GM21723 (cell line): ENCODE measurements at regions not wholly inside any gene's neighbourhood (a gene's known extent, or its start where the extent isn't known, plus 50 kb on each side); places are given as distances from the start of the nearest gene placed in this dataset.
"Not testable (repeated sequence)": the region's sequence is repeated elsewhere in the genome, so short reads cannot be mapped to it uniquely, and the experiment has no call there.

Source experiments
- ATAC-seq: cut with Tn5 transposase; IDR thresholded peaks from one replicate; pipeline ENCODE4 v1.9.1; 2021; ENCODE audit warnings: mild to moderate bottlenecking, moderate library complexity; ENCODE audit not compliant: unreplicated experiment

DNA sequence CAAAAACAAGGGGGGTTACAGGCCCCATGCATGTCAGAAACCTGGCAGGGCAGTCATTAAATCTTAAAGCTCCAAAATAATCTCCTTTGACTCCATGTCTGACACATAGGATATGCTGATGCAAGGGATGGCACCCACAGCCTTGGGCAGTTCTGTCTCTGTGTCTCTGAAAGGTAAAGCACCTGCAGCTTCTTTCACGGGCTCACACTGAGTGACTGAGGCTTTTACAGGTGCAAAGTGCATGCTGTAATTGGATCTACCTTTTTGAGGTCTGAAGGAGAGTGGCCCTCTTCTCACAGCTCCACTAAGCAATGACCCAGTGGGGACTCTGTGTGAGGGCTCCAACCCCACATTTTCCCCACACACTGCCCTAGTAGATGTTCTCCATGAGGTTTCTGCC is 1309.0 kb upstream of the B3GALT2 start:
- no peak for ATAC-seq

DNA sequence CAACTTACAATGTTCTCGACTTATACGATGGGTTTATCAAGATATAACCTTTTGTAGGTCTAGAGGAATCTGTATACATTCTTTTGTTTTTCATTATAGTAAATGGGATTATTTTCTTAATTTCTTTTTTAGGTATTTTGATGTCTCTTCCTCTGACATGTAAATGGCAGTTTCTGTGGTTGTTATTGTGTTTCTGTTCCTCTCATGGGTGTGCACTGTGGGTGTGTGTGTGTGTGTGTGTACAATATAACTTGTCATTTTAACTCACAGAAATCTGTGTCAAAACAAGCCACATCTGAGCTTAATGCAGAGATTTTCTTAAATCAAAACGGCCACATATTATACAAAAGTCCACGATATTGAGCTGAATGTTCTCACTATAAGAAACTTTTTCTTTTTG is 1300.8 kb upstream of the B3GALT2 start:
- no peak for ATAC-seq

DNA sequence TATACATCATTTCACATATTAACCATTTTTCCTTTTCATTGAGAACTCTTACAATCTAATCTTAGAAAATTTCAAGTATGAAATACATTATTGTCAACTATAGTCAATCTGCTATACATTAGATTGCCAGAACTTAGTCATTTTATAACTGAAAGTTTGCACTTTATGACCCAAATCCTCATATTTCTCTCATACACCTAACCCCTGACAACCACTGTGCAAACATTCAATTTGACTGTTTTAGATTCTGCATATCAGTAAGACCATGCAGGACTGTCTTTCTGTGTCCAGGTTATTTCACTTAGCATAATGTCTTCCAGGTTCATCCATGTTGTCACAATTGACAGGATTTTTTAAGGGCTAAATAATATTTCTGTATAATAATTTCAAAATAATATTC is 1299.0 kb upstream of the B3GALT2 start:
- ATAC-seq, result no peak

DNA sequence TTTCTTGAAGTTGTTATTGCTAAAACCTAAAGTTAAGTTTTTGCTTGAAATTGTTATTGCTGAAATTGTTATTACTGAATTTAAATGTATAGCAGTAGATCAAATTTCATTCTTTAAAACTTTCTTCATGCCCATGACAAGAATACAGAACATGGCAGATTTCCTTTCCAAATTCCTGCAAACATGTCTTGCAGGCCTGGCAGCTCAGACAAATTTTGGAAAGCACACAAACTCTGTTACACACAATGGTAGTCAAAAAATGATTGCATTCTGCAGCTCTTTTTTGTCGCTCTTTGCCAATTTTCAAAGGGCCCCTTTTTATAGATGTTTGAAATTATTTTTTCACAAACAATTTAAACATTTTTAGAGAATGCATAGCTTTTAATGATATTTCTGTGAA is 1292.3 kb upstream of the B3GALT2 start:
- no peak for ATAC-seq

DNA sequence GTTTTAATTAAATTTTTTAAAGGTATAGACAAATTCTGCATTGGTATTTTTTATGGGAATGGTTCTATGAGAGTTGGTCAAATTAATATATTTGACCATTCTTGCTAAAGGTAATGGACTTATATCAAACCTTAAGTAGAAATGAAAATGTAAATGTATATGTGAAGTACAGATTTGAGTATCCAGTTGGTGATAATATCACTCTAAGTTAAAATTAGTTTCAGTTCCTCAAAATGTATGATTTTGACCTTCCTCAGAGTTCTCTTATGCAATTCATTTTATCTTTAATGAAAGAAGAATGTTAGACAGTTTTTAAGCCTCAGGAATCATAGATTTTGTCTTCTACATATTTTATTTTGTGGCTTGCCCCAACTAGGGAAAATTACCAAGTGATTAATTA is 1291.5 kb upstream of the B3GALT2 start:
- peak; percentile 96 for ATAC-seq

DNA sequence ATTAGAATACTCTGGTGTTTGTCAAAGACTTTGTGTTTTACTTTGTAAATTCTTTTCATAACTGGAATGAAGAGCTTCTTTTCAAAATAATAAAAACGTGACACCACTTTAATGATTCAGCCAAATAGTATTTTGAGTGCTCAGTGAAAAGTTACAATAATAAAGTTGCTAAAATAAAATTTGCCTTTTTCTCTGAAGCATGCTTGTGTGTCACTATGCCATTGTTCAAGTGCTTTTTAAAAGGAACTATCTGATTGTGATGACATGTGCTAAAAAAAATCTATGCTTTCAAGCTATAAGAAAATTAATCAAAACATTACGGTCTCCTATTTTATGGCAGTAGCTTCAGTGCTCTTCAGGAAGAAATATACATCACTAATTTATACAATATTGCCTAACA is 1290.5 kb upstream of the B3GALT2 start:
- ATAC-seq, result no peak

DNA sequence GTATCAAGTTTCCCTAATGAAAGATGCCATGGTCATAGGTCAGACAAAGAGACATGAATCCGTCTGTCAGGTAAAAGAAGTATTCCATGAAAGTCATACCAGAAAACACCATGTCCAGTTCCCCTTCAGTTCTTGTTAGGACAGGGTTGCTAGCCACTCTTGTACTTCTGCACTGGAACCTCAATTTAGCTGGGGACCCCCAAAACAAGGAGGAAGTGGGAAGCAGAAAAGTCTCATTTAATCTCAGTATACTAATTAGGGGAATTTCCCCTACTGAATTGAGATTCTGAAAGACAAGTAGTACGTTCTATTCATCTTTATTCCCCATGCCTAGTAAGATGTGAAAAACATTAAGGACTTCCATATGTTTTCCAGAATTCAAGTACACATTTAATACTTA is 1289.9 kb upstream of the B3GALT2 start:
- no peak for ATAC-seq

DNA sequence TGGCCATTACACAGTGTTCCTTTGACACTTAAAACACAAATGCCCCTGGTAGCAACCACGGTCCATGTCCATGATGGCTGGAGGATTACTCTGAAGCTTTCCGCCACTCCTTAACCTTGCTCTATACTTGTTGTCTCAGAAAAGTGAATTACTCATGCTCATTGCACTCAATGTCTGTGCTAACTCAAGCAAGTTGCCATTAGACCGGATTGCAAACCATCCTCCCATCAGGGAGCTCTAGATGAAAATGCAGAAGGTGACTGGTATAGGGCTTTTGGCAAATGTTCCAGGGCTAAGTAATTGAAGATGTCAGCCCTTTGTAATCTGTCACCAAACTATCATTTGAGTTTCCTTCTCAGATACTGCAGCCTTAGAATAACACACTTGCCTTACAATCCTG is 1288.3 kb upstream of the B3GALT2 start:
- no peak for ATAC-seq

DNA sequence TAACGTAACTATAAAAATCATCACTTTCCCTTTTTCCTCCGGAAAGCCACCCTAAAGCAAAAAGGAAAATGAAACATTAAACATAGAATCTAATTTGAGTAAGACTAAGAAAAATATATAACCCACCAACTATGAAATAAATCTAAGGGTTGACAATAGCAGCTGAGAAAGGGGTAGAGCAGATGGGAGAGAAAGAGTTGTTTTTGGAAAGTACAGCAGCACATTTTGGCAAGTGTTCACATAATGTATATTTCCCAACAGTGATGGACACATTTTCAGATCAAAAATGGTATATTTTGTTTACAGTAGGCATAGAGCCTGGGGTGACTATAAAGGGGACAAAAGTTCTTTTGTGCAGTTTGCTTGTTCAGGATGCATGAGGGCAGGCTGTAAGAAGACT is 1287.4 kb upstream of the B3GALT2 start:
- ATAC-seq, result no peak

DNA sequence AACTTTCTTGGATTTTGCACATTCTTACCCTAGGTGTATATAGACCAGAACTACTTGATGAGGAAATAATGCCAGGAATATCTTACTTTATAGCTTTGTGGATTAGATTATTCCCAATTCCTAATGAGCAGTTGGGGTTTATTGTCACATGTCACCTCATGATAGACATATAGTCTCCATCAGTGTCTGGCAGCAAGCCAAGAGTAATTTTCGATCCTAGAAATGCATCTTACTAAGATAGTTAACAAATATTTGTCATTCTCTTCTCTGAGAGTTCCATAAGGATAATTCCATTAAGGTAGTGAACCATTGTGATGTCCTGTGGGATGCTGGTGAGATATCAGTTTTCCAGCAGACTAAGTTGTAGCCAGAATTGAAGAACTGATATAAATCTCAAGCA is 1282.9 kb upstream of the B3GALT2 start:
- no peak for ATAC-seq

DNA sequence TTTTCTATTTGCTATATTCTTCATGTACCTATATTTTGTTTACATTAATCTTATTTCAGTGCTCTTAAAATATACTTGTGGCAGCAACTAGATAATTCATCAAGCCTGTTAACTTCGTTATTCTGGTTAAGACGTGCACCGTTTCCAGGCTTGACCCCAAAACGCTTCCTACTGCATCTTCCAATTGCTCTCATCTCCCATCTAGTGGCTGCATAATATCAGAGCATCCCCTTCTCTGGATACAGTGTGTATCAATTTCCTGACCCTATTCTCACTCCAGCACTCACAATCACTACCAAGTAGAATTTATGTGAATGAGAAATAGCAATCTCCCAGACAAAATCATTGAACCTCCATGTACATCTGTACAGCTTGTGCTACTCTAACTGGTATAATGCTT is 1280.3 kb upstream of the B3GALT2 start:
- ATAC-seq, result no peak

DNA sequence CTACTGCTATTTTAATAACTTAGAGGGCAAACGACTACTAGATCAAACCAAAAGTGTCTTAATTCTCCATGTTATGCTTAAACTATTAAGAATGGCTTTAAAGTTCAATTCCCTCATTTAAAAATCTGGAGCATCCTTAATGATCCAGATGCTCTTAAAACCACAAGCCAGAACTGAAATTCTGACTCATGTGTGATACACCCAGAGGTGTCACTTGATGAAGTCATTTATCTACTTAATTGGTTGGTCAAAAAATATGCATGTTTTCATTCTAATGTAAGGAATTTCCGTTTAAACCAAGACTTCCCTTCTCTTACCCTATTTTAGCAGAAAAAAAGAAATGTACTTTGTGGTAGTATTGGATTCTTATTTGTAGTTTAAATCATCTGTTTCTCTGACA is 1261.2 kb upstream of the B3GALT2 start:
- ATAC-seq, result no peak

DNA sequence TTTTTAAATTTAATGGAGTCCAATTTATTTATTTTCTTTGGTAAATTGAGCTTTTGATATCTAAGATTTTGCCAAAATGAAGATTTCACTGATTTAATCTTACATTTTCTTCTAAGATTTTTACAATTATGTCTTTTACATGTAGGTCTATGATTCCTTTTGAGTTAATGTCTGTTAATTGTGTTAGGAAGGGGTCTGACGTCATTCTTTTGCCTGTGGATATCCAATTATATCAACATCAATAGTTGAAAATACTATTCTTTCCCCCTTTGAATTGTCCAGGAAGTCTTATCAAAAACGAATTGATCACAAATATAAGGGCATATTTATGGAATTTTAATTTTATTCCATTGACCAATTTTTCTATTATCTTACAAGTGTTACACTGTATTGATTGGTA is 1258.8 kb upstream of the B3GALT2 start:
- no peak for ATAC-seq

DNA sequence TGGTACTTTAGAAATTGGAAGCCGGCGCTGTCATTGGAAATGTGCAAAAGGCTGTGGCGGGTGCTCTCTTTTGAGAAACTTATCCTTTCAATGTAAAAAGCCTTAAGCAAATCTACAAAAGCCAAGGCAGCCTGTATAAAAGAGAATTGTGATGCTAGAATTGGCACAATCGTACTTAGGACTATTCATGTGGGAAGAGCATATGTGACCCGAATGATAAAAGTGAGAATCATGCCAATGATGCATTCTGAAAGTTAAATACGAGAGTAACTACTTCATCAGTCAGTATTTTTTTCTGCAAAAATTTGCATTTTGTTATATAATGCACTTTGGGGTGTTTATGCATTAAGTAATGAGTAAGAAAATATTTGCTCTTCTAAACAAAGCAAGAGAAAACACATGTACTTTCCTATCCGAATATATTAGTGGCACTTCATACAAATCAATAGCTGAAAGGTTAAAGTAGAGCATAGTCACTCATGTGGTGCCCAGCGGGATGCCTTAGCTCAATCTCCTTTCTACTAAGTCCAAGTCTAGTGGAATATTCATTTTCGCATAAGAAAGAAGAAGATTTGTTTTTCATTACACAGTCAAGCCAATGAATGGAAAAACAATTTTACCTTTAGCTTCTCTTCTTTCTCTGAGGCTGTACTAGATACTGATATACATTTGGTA is 1256.6 kb upstream of the B3GALT2 start:
- ATAC-seq, result no peak

DNA sequence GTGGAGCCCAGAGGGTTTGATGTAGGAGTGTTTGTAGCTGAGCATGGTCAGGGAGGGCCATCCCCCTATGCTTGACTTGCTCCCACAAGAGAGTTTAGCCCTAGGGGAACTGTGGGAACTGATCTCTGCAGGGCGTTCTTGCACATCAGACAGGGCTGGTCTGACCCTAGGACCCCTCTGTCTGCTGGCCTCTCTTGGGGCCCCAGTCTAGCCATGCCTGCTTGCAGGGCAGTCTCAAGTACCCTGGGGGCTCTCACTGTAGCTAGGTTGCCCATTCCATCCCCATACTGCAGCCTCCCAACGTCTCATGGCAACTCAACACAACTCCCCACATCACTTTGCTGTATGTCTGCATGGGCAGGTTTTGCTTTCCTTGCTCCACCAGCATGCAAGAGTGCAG is 1250.7 kb upstream of the B3GALT2 start:
- ATAC-seq, result no peak

DNA sequence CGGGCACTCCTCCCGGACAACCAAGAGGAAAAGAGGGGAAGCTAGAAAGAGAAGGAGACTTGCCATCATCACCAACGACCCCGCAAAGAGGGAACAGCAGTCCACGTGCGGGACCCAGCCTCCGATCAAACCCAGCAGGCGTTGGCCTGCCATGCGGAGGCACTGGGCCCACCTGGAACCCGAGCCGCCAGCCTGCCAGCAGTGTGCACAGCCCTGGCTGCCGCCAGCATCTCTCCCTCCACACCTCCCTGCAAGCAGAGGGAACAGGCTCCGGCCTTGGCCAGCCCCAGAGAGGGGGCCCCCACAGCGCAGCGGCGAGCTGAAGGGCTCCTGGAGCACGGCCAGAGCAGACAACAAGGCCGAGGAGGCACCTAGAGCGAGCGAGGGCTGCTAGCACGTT is 1244.7 kb upstream of the B3GALT2 start:
- ATAC-seq, result no peak

DNA sequence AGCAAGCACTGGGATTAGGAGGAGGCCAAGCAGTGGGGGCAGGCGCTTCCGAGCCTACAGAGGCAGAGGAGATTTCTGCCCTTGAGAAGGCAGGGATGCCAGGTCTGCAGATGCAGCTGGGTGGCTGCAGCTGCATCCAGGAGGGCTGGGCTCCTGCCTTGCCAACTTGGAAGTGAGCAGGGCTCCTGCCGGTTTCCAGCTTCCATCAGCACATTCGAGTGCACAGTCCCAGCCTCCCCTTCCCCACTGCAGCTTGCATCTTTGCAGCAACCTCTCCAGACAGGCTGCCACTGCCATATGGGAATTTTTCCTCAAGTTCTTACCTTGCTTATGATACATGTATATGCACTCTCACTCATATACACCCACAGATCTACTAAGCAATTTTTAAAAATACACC is 1234.3 kb upstream of the B3GALT2 start:
- ATAC-seq, result no peak

DNA sequence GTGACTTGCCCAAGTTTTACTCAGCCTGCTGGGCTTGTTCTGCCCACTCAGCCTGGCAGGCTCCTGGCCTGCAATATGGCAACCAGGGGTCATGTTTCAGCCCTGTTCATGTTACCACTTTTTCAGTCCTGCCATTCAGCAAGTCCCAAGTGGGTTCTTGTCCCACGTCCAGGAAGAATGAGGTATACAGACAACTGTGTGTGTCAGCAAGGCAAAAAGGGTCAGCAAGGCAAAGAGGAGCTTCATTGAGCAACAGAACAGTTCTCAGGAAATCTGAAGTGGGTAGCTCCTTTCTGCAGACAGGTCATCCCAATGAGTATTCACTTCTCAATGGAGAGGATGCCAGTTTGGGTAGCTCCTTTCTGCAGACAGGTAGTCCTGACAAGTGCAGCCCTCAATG is 1233.3 kb upstream of the B3GALT2 start:
- ATAC-seq, result no peak

DNA sequence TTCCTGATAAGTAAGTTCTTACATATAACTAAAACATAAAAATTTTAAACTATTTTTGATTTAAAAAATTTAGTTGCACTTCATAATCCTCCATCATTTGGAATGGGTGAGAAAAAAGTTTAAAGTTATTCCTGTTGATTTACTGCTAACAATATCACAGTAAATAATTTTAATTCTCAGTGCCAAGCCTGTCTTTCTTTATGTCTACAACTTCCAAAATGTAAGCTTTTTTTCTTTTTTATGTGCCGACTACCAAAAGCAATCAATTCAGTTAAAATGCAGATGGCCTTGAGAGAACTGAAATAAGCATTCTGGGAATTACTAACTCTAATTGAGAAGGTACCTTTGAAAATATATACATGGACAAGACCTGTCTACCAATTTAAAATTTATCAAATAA is 1224.3 kb upstream of the B3GALT2 start:
- no peak for ATAC-seq

DNA sequence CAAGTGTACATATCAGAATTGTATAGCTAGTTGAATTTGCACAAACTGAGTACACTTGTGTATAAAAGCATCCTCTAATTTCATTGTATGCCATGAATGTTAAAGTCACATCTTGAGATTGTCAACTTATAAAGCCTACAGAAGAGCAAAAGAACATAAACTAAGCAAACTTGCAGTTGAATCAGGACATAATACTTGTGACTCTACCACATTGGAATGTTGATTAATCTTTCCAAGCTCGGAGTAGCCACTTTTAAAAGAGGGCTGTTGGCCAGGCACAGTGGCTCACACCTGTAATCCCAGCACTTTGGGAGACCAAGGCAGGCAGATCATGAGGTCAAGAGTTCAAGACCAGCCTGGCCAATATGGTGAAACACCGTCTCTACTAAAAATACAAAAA is 1220.8 kb upstream of the B3GALT2 start:
- not testable (repeated sequence) for ATAC-seq

DNA sequence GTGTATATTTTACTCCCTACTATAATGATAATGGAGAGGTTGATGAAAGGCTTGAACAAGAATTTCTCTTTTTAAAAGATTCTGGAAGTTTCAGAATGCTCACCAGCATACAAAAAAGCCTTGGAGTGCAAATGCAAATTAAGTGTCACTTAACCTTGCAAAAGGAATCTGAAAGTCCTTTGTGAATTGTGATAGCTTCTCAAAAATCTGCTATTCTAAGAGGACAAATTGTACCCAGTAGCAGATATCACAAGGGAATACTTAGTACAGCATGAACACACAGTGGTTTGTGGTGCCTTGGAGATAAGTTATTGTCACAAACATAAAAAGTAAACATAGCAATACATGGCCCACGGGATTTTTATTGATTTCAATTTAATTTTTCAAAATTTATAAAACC is 1208.3 kb upstream of the B3GALT2 start:
- no peak for ATAC-seq

DNA sequence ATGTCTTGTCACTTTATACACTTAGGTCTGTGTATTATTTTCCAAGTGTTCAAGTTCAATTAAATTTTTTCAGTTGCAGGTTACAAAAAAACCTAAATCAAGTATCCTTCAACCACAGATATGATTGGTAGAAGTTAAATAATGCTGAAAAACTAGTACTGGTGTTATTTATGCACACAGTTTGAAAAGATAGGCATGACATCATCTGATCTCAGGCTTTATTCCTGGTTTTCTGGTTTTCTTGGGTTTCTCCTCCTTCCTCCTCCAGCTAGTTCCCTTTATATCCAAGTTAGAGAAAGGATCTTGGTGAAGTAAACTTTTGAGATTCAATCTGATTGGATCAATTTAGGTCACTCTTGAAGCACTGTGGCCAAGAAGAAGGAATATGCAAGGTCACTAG is 1201.1 kb upstream of the B3GALT2 start:
- ATAC-seq, result no peak

DNA sequence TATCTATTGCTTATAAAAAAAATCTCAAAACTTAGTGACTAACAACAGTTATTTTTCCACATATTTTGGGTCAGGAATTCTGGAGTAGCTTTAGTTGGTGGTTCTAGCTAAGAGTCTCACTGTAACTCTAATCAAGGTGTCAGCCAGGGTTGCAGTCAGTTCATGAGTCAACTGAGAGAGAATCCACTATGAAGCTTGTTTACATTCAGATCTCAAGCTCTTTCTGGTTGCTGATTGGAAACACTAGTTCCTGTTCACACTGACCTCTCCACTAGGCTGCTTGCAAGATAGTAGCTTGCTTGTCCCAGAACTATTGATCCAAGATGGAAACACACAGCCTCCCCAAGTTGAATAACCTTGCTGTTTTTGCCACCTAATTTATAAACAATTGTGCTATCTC is 1192.1 kb upstream of the B3GALT2 start:
- no peak for ATAC-seq

DNA sequence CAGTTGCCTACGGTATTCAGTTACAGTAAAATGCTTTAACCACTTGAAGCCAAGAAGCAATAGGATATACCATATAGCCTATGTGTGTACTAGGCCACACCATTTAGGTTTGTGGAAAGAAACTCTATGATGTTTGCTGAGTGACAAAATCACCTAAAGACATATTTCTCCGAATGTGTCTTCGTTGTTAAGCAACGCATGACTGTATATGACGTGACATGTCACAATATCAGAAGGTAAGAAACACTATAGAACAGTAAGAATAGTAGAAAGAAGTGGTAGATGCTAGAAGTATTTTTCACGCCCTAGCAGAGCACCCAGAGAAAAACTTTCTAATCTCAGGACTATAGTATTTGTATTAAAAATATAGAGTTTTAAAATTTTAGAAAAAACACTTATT is 1188.2 kb upstream of the B3GALT2 start:
- ATAC-seq, result no peak
